ENCODE measurements at regions not wholly inside any gene's neighbourhood (a gene's known extent, or its start where the extent isn't known, plus 50 kb on each side); places are given as distances from the start of the nearest gene placed in this dataset.

GRCh38 chr3:139182598-139182997 lies 137.9 kb upstream of the PRR23C start:
- Histone ChIP-seq H3K79me1 (ENCODE audit: insufficient read depth, low read depth, low read length, poor library complexity, severe bottlenecking) (no peaks in the 10 kb centered on the region), H3K27me3 (ENCODE audit: insufficient read depth, low read length) (no peaks in the 10 kb centered on the region), H2BK12ac (ENCODE audit: insufficient read length, low read depth, low read length) (no peak overlapping the region), H3K9me3 (ENCODE audit: control insufficient read depth, low read depth, low read length) (no peaks in the 10 kb centered on the region), H2BK20ac (ENCODE audit: low read depth, low read length, poor library complexity, severe bottlenecking) (no peak overlapping the region), H4K8ac (replicated peaks; ENCODE audit: insufficient read length, low read depth, low read length) (no peak overlapping the region), H3K79me2 (ENCODE audit: insufficient read depth, low read length) (no peaks in the 10 kb centered on the region), H3K23ac (ENCODE audit: insufficient read length, low read depth, low read length) (no peak overlapping the region), H2AK5ac (ENCODE audit: insufficient read length, low read length) (no peak overlapping the region), H3K23me2 (ENCODE audit: insufficient read length, low read depth, low read length, poor library complexity, severe bottlenecking) (no peaks in the 10 kb centered on the region), H3K14ac (ENCODE audit: insufficient read depth, low read length) (no peak overlapping the region), H2BK5ac (ENCODE audit: insufficient read length, low read length) (no peak overlapping the region), H4K20me1 (ENCODE audit: control insufficient read depth, insufficient read depth, insufficient read length) (no peaks in the 10 kb centered on the region), H3K4ac (ENCODE audit: low read depth, low read length) (no peak overlapping the region), H3K18ac (ENCODE audit: insufficient read length, low read depth, low read length) (no peak overlapping the region), H3K4me2 (ENCODE audit: insufficient read depth, insufficient read length, low read length) (no peak overlapping the region), H3K4me1 (ENCODE audit: insufficient read depth, low read length) (no peaks in the 10 kb centered on the region), H2BK15ac (ENCODE audit: low read depth, low read length) (no peak overlapping the region), H2AFZ (ENCODE audit: low read length) (no peak overlapping the region), H3K56ac (ENCODE audit: insufficient read length, low read depth, low read length) (no peak overlapping the region), H3K27ac (ENCODE audit: insufficient read length, low read depth, low read length) (no peak overlapping the region), H4K91ac (ENCODE audit: insufficient read length, low read depth, low read length) (no peak overlapping the region), H3K9ac (ENCODE audit: extremely low read depth, insufficient read length, low read length) (no peak overlapping the region), H3T11ph (ENCODE audit: low read length) (no peak overlapping the region), H2BK120ac (ENCODE audit: low read depth, low read length, poor library complexity, severe bottlenecking) (no peak overlapping the region), H4K5ac (ENCODE audit: insufficient read length, low read depth, low read length) (no peak overlapping the region)
- H3K27me3 Mint-ChIP-seq (ENCODE audit: low read depth): no peaks in the 10 kb centered on the region; the same call in none of the 2 replicates
- H3K9me3 Mint-ChIP-seq: no peaks in the 10 kb centered on the region; a peak in 1 of 5 replicates
- no peak overlapping the region for H3K27ac Mint-ChIP-seq
- no peak for TF ChIP-seq CTCF (conservative IDR thresholded peaks at IDR 0.05)
- no peak overlapping the region for H3K4me3 Mint-ChIP-seq
- H3K36me3 Mint-ChIP-seq (ENCODE audit: insufficient read depth in 1 of 3, low read depth in 3 of 3): no peaks in the 10 kb centered on the region
- WGBS (ENCODE audit: extremely low coverage, insufficient read length, low lambda C conversion rate): no CpG with 5 or more reads among the region's 2 CpGs
- no peak for DNase-seq
- peaks cover 0 to 3% of the 10 kb centered on the region in 2 experiments; a peak in 2 of 4 replicates for H3K4me1 Mint-ChIP-seq
